NB4 (cell line): ENCODE measurements at regions not wholly inside any gene's neighbourhood (a gene's known extent, or its start where the extent isn't known, plus 50 kb on each side); places are given as distances from the start of the nearest gene placed in this dataset.
A peak's percentile ranks its signal among the peaks of the same experiment; 100 is the strongest.

Experiments
- DNase-seq: peaks from one replicate; pipeline ENCODE4 v3.0.0; 2010; ENCODE audit warnings: low read depth
- H3K4me3 ChIP-seq: one replicate; pipeline ENCODE4 v1.5.1; 2011; ENCODE audit warnings: mild to moderate bottlenecking, low read depth, low read length, moderate library complexity
- CTCF ChIP-seq: IDR thresholded peaks from one replicate; pipeline ENCODE4 v1.5.1; 2012; ENCODE audit warnings: low read depth, low read length
- MAX ChIP-seq: IDR thresholded peaks from 2 replicates; pipeline ENCODE4 v1.6.1; 2011; ENCODE audit warnings: low read depth, low read length
- MYC ChIP-seq: IDR thresholded peaks from 2 replicates; pipeline ENCODE4 v1.6.1; 2011; ENCODE audit warnings: low read depth, low read length
- POLR2A ChIP-seq: IDR thresholded peaks from 2 replicates; pipeline ENCODE4 v1.6.1; 2011; ENCODE audit warnings: mild to moderate bottlenecking; ENCODE audit not compliant: insufficient read length; ENCODE audit errors: extremely low read depth

DNA sequence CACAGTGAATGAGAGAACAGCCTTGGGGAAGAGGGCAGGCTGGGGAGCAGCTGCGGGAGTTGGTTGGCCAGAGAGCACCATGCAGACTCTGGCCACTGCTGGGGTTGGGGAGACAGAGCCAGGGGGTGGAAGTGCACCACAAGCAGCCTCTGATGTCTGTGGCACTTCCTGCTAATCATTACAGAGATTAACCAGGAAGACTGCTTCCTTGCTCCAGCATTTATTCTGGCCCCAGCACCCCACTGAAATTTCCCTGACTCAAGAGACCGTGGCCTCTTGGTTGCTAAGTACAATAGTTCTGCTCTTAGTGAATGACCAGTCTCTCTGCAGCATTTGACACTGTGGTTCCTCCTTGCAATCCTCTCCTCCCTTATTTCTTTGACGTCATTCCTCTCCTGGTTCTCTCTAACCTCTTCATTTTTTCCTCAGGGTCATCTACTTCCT is 266.2 kb upstream of the ROPN1 start:
- no peak overlapping the region for H3K4me3 ChIP-seq
- no peak for DNase-seq
- TF ChIP-seq MAX (no peak), CTCF (no peak), POLR2A (no peak), MYC (no peak)

- DNase-seq = peak; percentile 16
- TF ChIP-seq POLR2A (no peak), CTCF (no peak), MYC (no peak), MAX (no peak)
- no peak overlapping the region for H3K4me3 ChIP-seq
Observed at GRCh38 chr3:124260206-124260915, 268.4 kb upstream of the ROPN1 start.

DNA sequence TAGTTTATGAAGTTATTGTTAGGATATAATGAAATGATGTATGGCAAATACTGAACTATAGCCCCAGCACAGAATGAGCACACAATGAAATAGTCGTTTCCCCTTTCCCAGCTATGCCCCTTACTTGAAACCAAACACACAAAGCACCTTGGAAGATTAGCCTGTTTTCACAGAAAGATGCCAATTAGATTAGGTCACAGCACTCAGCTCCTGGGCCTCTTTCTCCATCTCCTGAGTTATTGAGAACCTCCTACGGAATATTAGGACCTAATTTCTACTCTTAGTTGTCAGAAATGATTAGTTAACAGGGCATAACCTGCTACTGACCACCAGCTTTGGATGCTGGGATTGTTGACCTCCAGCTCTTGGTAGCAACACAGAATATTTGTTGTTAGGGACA is 269.4 kb upstream of the ROPN1 start:
- H3K4me3 ChIP-seq = no peak overlapping the region
- no peak for DNase-seq
- TF ChIP-seq MYC = no peak
- TF ChIP-seq MAX = no peak
- TF ChIP-seq POLR2A = no peak
- no peak for TF ChIP-seq CTCF

DNA sequence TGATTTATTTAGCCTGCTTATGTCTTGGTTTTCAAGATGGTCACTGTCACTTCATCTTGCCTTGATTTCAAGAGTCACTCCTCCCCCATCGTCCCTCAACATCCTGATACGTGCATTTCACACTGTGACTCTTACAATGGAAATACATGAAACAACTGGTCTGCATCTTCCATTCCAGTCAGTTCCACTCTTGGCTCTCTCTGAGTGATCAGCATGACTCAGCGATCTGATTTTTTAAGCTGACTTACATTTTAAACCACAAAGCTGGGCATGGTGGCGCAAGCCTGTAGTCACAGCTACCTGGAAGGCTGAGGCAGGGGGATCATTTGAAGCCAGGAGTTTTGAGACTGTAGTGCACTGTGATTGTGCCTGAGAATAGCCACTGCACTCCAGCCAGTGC is 271.2 kb upstream of the ROPN1 start:
- H3K4me3 ChIP-seq = no peak overlapping the region
- TF ChIP-seq POLR2A = no peak
- TF ChIP-seq CTCF = no peak
- TF ChIP-seq MYC = no peak
- DNase-seq = peak; percentile 57

DNA sequence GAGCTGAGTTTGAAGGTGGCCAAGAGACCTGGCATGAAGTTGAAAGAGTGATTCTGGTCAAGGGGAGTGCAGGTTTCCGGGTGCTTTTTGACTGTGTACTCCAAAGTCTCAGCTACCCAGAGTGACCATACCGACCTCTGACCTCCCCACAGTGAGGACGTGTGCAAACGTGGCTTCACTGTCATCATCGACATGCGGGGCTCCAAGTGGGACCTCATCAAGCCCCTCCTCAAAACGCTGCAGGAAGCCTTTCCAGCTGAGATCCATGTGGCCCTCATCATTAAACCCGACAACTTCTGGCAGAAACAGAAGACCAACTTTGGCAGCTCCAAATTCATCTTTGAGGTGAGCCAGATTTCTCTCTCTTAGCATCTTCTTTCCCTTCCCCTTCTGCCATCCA is 272.4 kb upstream of the ROPN1 start:
- no peak overlapping the region for H3K4me3 ChIP-seq
- TF ChIP-seq MYC (no peak), MAX (no peak), CTCF (no peak), POLR2A (no peak)
- no peak for DNase-seq

DNA sequence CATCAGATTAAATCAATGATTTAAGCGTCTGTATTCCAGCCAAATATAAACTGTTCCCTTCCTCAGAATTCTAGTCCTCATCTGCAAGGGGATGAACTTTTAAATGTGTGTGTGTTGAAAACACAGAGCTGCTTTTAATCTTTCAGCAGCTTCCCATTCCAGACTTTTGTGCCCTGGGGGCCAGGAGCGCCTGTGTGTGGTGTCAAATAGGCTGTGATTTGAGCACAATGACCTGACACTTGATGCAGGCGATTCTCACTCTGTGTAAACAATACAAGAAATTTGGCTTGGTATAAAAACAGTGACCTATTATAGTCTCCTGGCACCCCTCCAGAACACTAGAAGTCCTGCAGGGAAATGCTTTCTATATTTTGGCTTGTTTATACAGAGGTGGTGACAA is 274.6 kb upstream of the ROPN1 start:
- no peak overlapping the region for H3K4me3 ChIP-seq
- TF ChIP-seq POLR2A (no peak), MAX (no peak), CTCF (no peak), MYC (no peak)
- no peak for DNase-seq
